ENCODE measurements at regions not wholly inside any gene's neighbourhood (a gene's known extent, or its start where the extent isn't known, plus 50 kb on each side); places are given as distances from the start of the nearest gene placed in this dataset.

GRCh38 chr4:155590796-155591585 is 75.7 kb upstream of the GUCY1A1 start:
- no peaks in the 10 kb centered on the region for H3K9me1 ChIP-seq (ENCODE audit: control insufficient read depth, extremely low read depth, insufficient read depth, low read length)
- no peaks in the 10 kb centered on the region for H3K36me3 ChIP-seq (ENCODE audit: control insufficient read depth in 2 of 2, extremely low read depth in 1 of 2, insufficient read depth in 2 of 2, low read length in 2 of 2)
- H3K9me3 ChIP-seq (ENCODE audit: control insufficient read depth, low read depth, low read length): no peaks in the 10 kb centered on the region
- H3K4me2 ChIP-seq (ENCODE audit: control insufficient read depth, extremely low read depth, insufficient read depth, low read depth, low read length): no peak overlapping the region
- dilution Hi-C loops (cut with MboI; ENCODE audit: extremely low pct_ligation_motif_present, low sequenced_read_pairs): no loop called here
- no peak overlapping the region for H3K27ac ChIP-seq (ENCODE audit: control insufficient read depth, insufficient read depth, low read length)
- FAIRE-seq (no peak), DNase-seq (ENCODE audit: low read depth, low spot score) (no peak)
- H4K20me1 ChIP-seq (ENCODE audit: control insufficient read depth, extremely low read depth, insufficient read depth, low read length): no peaks in the 10 kb centered on the region
- H3K79me2 ChIP-seq (ENCODE audit: control insufficient read depth, insufficient read depth, low read length): no peaks in the 10 kb centered on the region
- no peaks in the 10 kb centered on the region for H3K27me3 ChIP-seq (ENCODE audit: control insufficient read depth, extremely low read depth, insufficient read depth, low read length)
- TF ChIP-seq EZH2 (IDR thresholded peaks at IDR 0.05; ENCODE audit: low read length) (no peak), CTCF (optimal IDR thresholded peaks at IDR 0.05 in 1 of 3, IDR thresholded peaks at IDR 0.05 in 1 of 3, conservative IDR thresholded peaks at IDR 0.05 in 1 of 3; ENCODE audit: extremely low read depth in 1 of 3, insufficient read depth in 2 of 3, low read length in 3 of 3) (no peak)
- H3K4me1 ChIP-seq (ENCODE audit: control insufficient read depth, extremely low read depth, insufficient read depth, low read length): no peaks in the 10 kb centered on the region
- H2AFZ ChIP-seq (ENCODE audit: control insufficient read depth, low read length): no peak overlapping the region
- H3K4me3 ChIP-seq (ENCODE audit: control insufficient read depth in 2 of 3, extremely low read depth in 1 of 3, insufficient read depth in 2 of 3, low read depth in 1 of 3, low read length in 3 of 3): no peak overlapping the region
- H3K9ac ChIP-seq (ENCODE audit: control insufficient read depth, extremely low read depth, insufficient read depth, low read length): no peak overlapping the region

- Histone ChIP-seq H3K9ac (ENCODE audit: control insufficient read depth, extremely low read depth, insufficient read depth, low read length) (no peak overlapping the region), H3K79me2 (ENCODE audit: control insufficient read depth, insufficient read depth, low read length) (no peaks in the 10 kb centered on the region), H4K20me1 (ENCODE audit: control insufficient read depth, extremely low read depth, insufficient read depth, low read length) (no peaks in the 10 kb centered on the region), H3K4me2 (ENCODE audit: control insufficient read depth, extremely low read depth, insufficient read depth, low read depth, low read length) (no peak overlapping the region), H3K9me3 (ENCODE audit: control insufficient read depth, low read depth, low read length) (no peaks in the 10 kb centered on the region), H3K27me3 (ENCODE audit: control insufficient read depth, extremely low read depth, insufficient read depth, low read length) (no peaks in the 10 kb centered on the region), H2AFZ (ENCODE audit: control insufficient read depth, low read length) (no peak overlapping the region), H3K27ac (ENCODE audit: control insufficient read depth, insufficient read depth, low read length) (no peak overlapping the region), H3K9me1 (ENCODE audit: control insufficient read depth, extremely low read depth, insufficient read depth, low read length) (no peaks in the 10 kb centered on the region), H3K4me1 (ENCODE audit: control insufficient read depth, extremely low read depth, insufficient read depth, low read length) (no peaks in the 10 kb centered on the region), H3K36me3 (ENCODE audit: control insufficient read depth in 2 of 2, extremely low read depth in 1 of 2, insufficient read depth in 2 of 2, low read length in 2 of 2) (no peaks in the 10 kb centered on the region), H3K4me3 (ENCODE audit: control insufficient read depth in 2 of 3, extremely low read depth in 1 of 3, insufficient read depth in 2 of 3, low read depth in 1 of 3, low read length in 3 of 3) (no peak overlapping the region)
- dilution Hi-C loops (cut with MboI; ENCODE audit: extremely low pct_ligation_motif_present, low sequenced_read_pairs): no loop called here
- TF ChIP-seq CTCF (optimal IDR thresholded peaks at IDR 0.05 in 1 of 3, IDR thresholded peaks at IDR 0.05 in 1 of 3, conservative IDR thresholded peaks at IDR 0.05 in 1 of 3; ENCODE audit: extremely low read depth in 1 of 3, insufficient read depth in 2 of 3, low read length in 3 of 3) (no peak), EZH2 (IDR thresholded peaks at IDR 0.05; ENCODE audit: low read length) (no peak)
- DNase-seq (ENCODE audit: low read depth, low spot score) (no peak), FAIRE-seq (no peak)
These were observed 78.2 kb upstream of the GUCY1A1 start for GRCh38 chr4:155588437-155588836.
